AML-193 (cell line): ENCODE measurements at regions not wholly inside any gene's neighbourhood (a gene's known extent, or its start where the extent isn't known, plus 50 kb on each side); places are given as distances from the start of the nearest gene placed in this dataset.
"Not testable (repeated sequence)": the region's sequence is repeated elsewhere in the genome, so short reads cannot be mapped to it uniquely, and the experiment has no call there.

Experiments
- DNase-seq, 2 experiments: peaks; one replicate each; lab custom pipeline; 2025; lab: John Stamatoyannopoulos, UW

DNA sequence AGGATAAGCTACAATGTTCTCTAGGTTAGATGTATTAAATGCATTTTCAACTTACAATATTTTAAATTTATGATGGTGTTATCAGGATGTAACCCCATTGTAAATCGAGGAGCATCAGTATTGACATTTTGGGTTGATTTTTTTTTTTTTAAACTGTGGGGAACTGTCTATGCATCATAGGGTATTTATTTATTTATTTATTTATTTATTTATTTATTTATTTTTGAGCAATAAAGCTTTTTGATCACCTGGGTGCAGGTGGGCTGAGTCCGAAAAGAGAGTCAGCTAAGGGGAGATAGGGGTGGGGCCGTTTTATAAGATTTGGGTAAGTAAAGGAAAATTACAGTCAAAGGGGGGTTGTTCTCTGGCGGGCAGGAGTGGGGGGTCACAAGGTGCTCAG, 367.5 kb downstream of the OXSM start:
- not testable (repeated sequence) for DNase-seq

DNA sequence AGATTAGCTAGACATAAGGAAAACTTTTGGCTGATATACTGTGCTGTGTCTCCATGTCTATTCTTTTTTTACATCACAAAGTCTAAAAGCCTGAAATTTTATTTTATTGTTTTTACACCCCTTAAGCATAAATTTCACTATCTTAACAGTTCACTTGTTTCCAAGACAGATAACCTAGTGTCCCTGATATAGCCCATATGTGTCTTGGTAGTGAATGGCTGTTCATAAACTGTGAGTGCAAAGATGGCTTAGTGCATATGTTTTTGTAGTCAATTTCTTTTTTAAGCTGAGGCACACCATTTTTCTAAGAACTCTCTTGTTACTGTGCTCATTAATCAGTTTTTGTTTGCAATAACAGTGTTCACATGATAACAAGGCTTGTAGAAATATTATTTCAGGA, 381.1 kb downstream of the OXSM start:
- DNase-seq, result no peak

DNA sequence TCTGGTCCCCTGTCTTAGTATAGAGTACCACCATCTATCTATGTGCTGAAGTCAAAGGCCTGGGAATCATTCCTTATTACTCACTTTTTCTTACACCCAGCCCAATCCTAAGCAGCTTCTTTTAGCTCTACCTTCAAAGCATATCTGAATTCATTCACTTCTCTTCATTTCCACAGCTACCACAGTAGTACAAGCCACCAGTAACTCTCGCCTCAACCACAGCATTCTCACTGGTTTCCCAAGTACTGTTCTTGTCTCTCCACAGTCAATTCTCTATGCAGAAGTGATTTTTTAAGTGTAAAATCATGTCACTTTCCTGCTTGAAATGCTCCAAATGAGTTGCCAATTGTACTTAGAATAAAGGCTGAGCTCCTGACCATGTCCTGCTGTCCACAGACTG, 401.7 kb downstream of the OXSM start:
- DNase-seq, result no peak

DNA sequence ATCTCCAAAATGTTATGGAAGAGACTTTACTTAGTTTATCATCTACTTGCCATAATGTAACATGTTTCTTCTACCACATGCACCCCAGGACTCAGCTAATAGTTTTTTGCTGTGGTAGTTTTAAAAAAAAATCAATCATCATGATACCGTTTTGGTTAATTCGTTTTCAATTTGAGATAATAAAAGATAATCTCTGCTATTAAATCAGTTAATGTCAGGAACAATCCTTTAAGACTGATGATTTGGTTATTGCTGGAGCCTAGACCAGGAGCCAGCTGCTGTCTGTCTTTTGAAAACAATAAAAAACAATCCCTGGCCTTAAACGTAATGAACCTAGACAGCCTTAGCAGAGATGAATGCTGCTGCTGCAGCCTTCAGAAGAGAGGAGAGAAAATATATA, 403.7 kb downstream of the OXSM start:
- no peak for DNase-seq

DNA sequence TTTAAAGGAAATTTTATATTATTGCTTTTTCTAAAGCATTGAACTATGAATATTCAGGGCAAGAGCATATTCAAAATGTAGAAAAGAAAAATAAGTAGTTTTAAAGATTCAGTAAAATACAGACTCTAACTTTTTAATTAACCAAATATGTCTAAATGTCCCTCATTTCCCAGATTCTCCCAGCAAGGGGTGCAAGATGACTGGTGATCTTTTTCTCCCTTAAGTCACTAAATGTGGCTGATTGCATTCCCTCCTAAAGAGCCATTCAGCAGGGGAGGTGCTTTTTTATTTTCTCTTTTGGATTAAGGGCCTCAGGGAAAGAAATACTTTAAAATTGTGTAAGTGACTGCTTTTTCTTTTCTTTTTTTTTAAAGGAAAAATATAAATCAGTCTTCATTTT, 406.9 kb downstream of the OXSM start:
- DNase-seq, result no peak

DNA sequence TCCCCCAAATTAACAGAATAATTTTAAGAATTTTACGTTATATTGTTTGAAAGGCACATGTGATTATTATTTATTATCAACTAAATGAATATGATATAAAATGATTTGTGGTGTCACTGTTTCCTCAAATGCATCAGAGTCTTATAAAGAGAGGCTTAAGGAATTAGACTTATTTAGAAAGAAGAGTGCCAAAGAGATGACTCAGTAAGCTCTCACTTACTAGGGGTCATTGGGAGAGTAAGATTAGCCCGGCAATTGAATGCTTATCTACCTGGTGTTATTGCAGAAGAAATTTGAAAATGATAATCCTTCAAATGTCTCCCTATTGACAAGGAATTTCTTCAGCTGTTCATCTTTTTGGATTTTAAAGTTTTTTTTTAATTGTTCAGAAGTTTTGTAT, 408.7 kb downstream of the OXSM start:
- no peak for DNase-seq

DNA sequence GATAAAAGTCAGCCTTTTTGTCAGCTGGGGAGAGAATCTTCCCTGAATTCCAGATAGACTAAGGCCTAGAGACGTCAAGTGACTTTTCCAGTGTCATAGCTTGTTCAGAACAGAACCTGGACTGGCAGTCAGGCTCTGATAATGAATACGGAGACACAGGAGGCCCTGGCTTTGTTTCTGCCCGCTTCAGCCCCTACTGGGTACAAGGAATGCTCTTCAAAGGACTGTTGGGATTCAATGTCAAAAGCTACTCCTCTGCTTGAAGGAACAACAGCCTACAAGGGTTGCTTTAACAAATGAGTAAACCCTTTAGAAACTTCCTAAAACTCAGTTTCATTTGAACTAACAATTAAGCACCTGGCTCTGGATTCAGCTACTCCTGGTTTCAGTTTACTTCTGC, 412.3 kb downstream of the OXSM start:
- no peak for DNase-seq

DNA sequence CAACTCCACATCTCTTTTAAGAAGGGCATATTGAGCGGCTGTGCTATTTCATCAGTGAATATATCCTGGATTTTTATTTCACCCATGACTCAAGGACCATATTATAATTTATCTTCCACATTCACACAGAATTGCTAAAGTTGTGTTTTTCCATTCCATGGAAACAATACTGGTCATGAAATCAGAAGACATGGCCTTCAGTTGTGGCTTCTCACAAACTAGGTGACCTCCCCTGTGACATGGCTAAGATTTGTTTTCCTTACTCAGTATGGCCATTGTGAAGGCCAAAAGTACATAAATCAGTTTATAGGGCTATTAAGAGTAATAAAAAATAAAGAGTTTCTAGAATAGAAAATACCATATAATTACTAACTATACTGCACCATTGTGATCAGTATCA, 415.6 kb downstream of the OXSM start:
- DNase-seq, result no peak

DNA sequence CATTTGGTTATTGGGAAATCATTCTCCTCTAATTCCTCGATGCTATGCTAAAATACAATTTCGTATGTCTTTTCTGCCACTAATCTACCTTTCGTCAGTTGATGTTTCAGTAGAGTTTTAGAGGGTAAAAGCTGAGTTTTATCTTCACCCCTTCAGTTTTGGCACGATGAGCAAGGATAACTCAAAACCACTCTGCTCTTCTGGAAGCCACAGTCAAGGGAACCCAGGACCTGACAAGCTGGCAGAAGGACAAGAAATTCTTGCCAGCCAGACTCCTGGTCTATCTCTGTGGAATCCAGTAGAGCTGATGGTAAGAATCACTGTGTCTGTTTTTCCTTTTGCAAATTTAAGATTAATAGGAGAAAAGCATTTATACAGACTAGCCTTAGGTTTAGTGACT, 414.4 kb upstream of the LRRC3B start:
- no peak for DNase-seq

DNA sequence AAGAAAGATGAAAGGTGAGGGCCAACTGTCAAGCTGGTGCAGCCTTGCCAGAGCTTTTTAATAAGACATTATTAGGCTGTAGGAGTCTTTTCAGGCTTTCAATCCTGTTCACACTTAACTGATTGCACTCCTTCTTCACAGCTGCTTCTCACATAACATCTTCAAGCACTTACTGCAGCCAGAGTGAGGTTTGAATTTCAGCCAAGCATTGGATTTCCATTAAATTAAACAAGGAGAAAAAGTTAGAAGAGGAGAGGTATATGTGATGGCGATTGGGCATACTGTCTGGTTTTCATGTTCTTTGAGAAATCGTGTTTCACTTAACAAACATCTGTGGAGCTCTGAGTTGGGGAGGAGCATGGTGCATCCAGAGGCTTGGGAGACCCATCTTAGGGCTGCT, 392.8 kb upstream of the LRRC3B start:
- DNase-seq, result no peak

DNA sequence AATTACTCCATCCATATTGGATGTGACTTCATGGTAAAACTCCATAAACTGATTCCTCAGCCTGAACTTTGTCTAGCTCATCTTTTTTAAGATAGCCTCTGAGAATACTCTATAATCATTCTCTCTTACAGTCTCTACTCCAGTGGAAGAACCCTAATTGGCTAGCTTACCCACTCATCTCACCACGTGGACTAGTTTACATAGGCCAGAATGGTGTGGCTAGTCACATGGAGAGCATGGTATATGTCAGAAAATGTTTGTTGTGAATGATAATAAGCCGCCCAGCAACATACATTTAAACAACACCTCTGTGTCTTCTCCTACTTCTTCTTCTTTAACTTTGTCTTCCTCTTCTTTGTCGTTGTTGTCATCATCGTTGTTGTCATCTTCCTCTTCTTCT, 389.2 kb upstream of the LRRC3B start:
- no peak for DNase-seq

DNA sequence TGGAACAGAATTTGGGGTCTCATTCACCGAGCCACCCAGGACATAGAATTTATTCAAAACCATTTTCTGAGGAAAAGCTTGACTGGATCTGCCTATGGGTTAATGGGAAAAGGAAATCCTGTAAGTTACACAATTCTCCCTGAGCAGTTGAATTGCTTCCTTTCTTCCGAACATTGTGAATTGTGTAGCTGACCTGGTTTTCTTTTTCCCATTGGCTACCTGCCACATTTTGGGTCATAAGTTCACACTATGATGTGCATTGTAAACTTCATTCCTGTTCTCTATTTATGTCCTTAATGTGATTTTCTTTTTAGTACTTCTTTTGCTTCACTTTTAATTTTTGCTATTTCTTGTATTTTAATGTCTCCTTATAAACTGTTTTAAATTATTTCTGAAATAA, 386.0 kb upstream of the LRRC3B start:
- no peak for DNase-seq

DNA sequence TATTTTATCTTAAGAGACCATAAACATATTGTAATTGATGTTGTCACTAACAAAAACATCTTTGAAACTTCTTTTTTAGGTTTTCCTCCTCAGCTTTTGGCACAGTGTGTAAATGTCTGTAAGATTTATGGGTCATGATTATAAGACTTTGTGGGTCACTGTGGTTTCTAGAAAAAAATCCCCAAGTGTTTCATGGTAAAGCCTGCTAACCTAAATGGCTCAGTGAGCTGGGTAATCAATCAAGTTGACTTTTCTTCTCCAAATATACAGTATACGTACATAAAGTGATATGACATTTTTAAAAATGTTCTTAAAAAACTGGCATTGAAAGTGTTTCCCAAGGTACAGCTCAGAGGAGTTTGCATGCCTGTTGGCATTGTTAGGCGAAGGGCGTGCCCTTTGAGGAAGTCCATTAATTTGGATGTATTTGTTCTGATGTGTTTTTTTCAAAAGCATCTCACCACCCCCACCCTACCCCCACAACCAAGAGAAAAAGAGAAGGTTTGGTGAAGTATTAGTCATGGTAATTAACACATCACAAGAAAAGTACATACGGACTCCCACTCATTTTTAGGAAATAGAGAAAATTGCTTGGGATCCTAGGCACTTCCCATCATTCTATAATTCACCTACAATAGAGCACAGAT, 385.4 kb upstream of the LRRC3B start:
- DNase-seq, result no peak

DNA sequence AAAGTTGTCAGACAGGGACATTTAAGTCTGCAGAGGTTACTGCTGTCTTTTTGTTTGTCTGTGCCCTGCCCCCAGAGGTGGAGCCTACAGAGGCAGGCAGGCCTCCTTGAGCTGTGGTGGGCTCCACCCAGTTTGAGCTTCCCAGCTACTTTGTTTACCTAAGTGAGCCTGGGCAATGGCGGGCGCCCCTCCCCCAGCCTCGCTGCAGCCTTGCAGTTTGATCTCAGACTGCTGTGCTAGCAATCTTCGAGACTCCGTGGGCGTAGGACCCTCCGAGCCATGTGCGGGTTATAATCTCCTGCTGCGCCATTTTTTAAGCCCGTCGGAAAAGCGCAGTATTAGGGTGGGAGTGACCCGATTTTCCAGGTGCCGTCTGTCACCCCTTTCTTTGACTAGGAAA, 378.0 kb upstream of the LRRC3B start:
- not testable (repeated sequence) for DNase-seq

DNA sequence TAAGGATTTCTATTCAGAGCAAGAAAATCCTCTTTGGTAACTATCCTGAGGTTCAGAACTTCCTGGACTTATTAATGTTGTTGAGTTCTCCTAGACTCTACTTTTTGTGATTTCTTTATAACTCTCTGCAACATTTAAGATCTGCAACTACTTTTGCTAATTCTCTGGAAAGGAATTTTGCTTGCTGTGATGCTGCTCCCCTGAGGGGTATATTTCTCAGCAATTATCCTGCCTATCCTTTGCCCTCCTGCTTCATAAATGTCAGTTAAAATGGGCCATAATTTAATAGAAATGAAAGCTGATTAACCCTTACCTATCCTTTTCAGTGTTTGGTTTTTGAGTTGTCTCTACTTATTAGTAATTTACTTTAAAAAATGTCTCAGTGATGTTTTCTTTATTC, 377.3 kb upstream of the LRRC3B start:
- DNase-seq, result no peak

DNA sequence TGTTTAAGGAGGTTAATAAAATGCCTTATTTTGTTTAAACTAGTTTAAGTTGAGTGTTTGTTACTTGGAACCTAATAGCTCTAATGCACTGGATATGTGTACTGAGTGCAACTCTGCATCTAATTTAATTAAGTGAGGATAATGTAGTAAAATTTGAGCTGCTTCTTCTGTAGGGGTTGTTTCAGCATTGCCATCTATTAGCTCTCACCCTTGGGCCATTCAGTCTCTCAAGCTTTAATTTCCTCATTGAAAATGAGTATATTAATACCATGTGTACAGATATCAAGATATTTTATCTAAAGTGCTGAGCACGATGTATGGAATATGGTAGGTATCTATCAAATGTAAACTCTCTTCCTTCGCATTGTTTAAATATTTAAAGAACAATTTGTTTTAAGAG, 375.7 kb upstream of the LRRC3B start:
- DNase-seq, result no peak

DNA sequence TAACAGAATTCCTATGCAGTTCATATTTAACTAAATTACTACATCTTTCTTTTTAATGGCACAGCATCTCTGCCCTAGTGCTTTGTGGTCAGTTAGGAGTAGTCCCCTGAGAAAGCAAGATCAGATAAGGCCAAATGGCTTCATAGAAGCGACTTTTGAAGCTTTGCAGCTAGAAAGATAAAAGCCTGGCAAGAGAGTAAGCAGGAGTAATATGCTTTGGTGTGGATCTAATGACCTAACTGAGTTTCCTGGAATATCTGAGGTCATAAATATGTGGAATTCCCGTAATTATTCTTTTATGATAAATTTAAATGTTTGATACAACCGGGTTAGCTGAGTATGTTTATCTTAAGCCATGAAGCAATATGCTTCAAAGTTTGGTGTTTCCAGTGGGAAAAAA, 374.9 kb upstream of the LRRC3B start:
- DNase-seq, result no peak

DNA sequence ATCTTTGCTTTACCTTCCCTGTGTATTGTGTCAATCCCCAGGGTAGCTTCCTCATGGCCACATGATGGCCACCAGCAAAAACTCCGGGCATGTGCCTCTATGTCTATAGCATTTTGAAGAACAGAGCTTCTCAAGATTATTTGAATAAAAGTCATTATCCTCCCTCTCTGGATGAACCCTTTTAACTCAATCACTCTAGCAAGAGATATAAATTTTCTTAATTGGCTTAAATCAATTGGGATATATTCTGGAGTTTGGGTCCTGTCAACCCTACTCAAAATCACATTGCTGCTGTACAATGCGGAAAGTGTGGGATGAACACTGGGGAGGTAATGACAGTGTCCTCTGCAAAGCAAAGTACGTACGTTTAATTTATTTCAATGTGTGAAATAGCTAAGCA, 370.6 kb upstream of the LRRC3B start:
- no peak for DNase-seq

DNA sequence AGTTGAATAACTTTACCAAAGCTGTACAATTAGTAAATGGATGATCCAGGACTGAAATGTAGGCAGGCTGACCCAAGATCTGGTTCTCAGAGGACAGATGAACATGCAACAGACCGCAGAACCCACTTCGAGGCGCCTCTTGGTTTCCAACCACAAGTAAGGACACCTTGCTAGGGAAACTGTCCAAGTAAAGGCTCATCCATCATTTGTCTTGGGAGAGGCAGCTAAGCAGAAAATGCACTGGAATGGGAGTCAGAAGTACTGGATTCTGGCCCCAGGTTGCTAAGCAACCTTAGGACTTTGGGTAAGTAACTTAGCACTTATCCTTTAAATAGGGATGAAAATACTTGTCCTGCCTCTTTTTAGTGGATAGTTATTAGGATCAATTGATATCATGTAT, 366.3 kb upstream of the LRRC3B start:
- DNase-seq, result no peak

DNA sequence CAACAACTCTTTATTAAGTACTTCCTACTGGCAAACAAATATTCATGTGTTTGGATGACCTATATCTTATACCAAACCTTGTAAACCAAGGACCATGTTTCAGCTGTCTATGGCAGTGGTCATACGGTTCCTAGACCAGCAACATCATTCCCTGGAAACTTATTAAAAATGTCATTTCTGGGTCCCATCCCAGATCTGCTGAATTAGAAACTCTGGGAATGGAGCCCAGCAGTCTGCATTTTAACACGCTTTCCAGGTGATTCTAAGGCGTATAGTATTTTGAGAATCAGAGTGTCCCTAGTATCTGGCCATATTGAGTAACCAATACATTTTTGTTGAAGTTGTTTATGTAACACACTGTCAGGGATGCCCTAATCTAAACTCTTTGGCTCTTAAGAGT, 363.4 kb upstream of the LRRC3B start:
- no peak for DNase-seq

DNA sequence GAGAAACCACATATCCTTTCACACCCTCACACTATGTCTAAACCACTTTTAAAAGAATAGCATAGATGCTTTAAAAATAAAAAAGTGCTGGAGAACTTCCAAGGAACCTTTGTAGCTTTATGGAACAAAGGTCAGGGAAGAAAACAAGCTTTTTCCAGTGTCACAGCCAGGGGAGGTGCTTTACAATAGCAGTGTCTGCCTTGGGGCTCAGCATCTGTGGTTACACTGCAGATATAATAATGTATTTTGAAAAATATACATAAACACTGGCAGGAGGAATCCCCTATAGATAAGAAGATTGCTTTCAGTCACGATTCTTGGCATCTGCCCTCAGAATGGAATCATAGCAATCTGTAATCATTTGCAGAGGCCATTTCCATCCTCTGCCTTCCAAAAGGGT, 362.4 kb upstream of the LRRC3B start:
- DNase-seq, result no peak

DNA sequence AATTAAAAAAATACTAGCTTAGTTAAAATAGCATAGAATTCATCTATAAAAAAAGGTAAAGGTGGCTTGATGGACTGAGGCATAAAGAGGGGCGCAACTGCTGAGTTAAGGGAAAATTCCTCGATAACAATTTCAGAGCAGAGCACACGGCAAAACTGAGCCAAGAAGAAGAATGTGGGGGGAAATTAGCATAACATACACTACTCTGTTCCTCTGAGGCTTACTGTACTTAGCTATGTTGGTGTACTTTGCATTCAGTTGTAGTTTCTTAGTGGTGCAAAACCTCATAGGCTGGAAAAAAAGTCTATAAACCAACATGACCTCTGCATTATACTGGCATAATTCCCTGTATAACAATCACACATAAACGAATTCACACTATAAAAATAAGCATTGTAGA, 357.9 kb upstream of the LRRC3B start:
- DNase-seq, result no peak

DNA sequence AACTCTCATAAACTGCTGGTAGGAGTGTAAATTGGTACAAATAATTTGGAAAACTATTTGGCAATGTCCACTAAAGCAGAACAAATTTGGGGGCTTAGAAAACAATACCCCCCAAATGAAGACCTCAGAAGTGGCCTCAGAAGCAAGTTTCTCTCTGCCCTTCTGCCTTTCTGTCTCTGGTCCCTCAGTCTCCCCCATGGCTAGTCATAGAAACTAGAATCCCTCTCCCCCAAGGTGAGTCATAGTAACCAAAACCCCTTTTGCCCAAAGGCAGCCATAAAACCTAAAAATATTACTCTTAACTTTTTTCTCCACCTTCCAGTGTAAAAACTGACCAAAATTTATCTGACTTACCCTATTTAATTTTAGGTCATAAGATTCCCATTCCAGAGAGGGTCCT, 350.7 kb upstream of the LRRC3B start:
- DNase-seq, result no peak

DNA sequence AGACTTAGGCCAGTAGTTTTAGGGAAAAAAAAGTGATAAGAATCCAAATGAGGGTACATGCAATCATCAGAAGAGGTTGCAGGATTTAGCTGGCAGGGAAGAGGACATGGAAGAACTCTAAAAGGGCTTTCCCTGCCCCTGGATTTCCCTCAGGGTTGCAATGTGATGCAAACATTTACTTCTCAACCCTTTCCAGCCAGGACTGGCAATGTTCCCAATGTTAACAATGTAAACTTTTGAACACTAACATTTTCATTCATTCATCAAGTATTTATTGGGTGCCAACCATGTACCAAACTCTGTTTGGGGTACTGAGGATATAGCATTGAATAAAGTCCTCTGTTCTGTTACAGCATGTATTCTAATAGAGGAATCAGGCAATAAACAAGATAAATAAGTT, 349.4 kb upstream of the LRRC3B start:
- no peak for DNase-seq

DNA sequence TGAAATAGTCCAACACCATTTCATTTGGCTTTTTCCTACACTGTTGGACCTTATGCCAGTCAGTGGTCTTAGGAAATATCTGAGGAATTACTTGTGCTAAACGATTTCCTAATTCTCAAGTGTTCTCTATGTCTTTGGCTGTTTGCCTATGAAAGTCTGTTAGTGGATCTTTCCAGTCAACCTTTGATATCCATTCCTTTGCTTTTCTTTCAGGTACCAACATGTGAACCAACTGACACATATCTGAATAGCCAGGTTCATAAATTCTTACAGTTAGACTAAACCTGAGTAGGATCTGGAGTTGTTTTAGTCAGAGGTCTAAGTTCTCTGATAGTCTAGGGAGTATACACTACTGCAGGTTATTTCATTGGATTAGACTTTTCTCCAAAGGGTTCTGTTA, 343.5 kb upstream of the LRRC3B start:
- no peak for DNase-seq
